ENCODE measurements at regions not wholly inside any gene's neighbourhood (a gene's known extent, or its start where the extent isn't known, plus 50 kb on each side); places are given as distances from the start of the nearest gene placed in this dataset.

GRCh38 chr15:56856934-56857333 lies 61.5 kb upstream of the TCF12 start:
- no peak for TF ChIP-seq CTCF (IDR thresholded peaks at IDR 0.05; ENCODE audit: poor library complexity)
- no peak for TF ChIP-seq EZH2 (IDR thresholded peaks at IDR 0.05; ENCODE audit: borderline replicate concordance)

All from hepatocyte (in vitro differentiated cells).